ENCODE measurements at regions not wholly inside any gene's neighbourhood (a gene's known extent, or its start where the extent isn't known, plus 50 kb on each side); places are given as distances from the start of the nearest gene placed in this dataset.

- TF ChIP-seq RCOR1 (IDR thresholded peaks at IDR 0.05; ENCODE audit: borderline replicate concordance in 1 of 2, low read depth in 2 of 2, low read length in 2 of 2) = peak in 1 of 2 experiments; percentile 52; a peak in 1 of 4 replicates
- TF ChIP-seq KDM4B (IDR thresholded peaks at IDR 0.05; ENCODE audit: borderline replicate concordance in 2 of 2, low read depth in 1 of 2) = peak in 1 of 2 experiments; percentile 25; a peak in 1 of 4 replicates
- TF ChIP-seq HDAC1 (IDR thresholded peaks at IDR 0.05) = 0 out of 4 replicates have a peak, but pooled peaks of 1 of the 2 experiments have one; percentile 11
- no peak for TF ChIP-seq ZNF561 (CRISPR knock-in tag; conservative IDR thresholded peaks at IDR 0.05)
- TF ChIP-seq NCOR1 (IDR thresholded peaks at IDR 0.05) = no peak
- TF ChIP-seq UBTF (IDR thresholded peaks at IDR 0.05; ENCODE audit: borderline replicate concordance in 1 of 2, low read depth in 2 of 2, low read length in 2 of 2) = 0 out of 4 replicates have a peak, but pooled peaks of 1 of the 2 experiments have one; percentile 54
- no peak for TF ChIP-seq ZNF449 (CRISPR knock-in tag; IDR thresholded peaks at IDR 0.05)
- no peak for TF ChIP-seq FOXO4 (CRISPR knock-in tag; IDR thresholded peaks at IDR 0.05)
- TF ChIP-seq CGGBP1 (CRISPR knock-in tag; IDR thresholded peaks at IDR 0.05) = peak; percentile 77; the same call in 1 of the 2 replicates
- 0 out of 2 replicates have a peak, but pooled peaks have one; percentile 49 for TF ChIP-seq PREB (CRISPR knock-in tag; IDR thresholded peaks at IDR 0.05)
- peak; percentile 8 for TF ChIP-seq CCNT2 (IDR thresholded peaks at IDR 0.05; ENCODE audit: borderline replicate concordance, extremely low read depth, insufficient read length, low read depth, low read length)
- no peak for TF ChIP-seq E4F1 (CRISPR knock-in tag; IDR thresholded peaks at IDR 0.05; ENCODE audit: borderline replicate concordance)
- TF ChIP-seq HNRNPLL (IDR thresholded peaks at IDR 0.05; ENCODE audit: low read depth, low read length, poor library complexity, severe bottlenecking) = no peak
- peak; percentile 55 for TF ChIP-seq VEZF1 (CRISPR knock-in tag; IDR thresholded peaks at IDR 0.05)
These were observed 65.8 kb upstream of the PRKACB start (continued) for GRCh38 chr1:84078108-84078841.

Data from K562 (cell line).